HG03442 (cell line): ENCODE measurements at regions not wholly inside any gene's neighbourhood (a gene's known extent, or its start where the extent isn't known, plus 50 kb on each side); places are given as distances from the start of the nearest gene placed in this dataset.
A peak's percentile ranks its signal among the peaks of the same experiment; 100 is the strongest.
"Not testable (repeated sequence)": the region's sequence is repeated elsewhere in the genome, so short reads cannot be mapped to it uniquely, and the experiment has no call there.

ENCODE experiments used
- ATAC-seq: cut with Tn5 transposase; IDR thresholded peaks from one replicate; pipeline ENCODE4 v1.9.1; 2021; ENCODE audit warnings: mild to moderate bottlenecking, moderate library complexity; ENCODE audit not compliant: unreplicated experiment

DNA sequence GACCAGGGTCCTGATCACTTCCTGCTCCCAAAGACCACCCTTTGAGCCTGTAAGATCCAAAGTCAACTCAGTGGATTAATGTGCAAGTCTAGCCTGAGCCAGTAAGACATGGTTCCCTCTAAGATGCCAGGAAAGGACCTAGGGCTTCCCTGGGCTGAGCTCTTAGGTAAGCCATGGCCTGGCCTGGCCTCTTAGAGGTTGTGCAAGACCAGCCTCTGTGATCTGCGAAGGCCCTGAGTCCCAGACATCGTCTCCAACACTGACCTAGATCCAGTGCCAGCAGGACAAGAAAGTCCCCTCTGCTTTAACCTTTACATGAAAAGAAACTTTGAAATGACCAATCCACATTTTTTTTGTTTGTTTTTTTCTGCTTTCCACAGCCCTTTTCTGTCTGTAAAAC, 73.6 kb upstream of the CYP1B1 start:
- ATAC-seq, result no peak

DNA sequence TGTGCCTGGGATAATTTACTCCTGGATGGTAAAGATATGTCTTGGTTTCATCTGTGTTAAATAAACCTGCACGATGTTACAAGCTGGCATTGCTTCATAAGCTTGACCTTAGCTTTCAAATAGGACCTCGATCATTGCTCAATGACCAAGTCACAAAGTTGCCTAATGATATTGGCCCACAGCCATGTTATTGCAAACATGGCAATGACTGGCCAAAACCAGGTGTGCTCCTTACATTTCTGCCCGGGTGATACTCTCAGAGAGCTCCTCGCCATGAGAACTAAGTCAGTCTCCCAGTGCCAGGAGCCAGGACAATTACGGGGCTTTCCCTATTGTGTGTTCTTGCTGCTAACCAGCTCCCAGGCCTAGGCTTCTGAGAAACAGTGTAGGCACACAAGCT, 72.5 kb upstream of the CYP1B1 start:
- ATAC-seq, result no peak

DNA sequence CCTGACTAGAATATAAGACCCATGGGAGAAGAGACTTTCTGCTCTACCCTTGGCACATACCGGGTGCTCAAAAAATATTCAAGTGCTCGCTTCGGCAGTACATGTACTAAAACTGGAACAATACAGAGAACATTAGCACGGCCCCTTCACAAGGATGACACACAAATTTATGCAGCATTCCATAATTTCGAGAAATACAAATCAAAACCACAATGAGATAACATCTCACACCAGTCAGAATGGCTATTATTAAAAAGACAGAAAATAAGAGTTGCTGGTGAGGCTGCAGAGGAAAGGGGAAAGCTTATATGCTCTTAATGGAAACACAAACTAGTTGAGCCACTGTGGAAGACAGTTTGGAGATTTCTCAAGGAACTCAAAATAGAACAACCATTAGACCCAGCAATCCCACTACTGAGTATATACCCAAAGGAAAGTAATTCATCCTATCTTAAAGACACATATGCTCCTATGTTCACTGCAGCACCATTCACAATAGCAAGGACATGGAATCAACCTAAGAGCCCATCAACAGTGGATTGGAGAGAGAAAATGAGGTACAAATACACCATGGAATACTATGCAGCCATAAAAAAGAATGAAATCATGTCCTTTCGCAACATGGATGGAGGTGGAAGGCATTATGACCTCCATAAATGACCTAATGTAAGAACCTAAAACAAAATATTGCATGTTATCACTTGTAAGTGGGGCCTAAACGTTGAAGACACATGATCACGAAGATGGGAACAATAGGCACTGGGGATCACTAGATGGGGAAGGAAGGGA, 71.6 kb upstream of the CYP1B1 start:
- ATAC-seq, result peak; percentile 21

DNA sequence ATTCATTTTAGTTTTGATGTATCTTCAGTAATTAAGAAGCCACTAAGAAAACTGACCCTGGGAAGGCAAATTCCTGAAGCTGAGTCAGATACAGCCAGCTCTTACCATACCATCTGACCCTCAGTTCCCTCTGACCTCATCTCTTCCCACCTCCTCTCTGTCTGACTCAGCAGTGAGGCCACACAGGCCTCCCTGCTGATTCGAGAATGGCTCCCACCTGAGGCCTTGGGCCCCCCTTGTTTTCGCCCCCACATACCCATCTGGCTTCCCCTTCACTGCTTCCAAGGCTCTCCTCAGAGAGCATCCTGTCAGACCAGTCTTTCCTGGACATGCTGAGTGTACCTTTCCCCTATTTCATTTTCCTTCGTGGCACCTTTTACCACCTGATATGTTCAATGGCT, 71.0 kb upstream of the CYP1B1 start:
- peak; percentile 96 for ATAC-seq

DNA sequence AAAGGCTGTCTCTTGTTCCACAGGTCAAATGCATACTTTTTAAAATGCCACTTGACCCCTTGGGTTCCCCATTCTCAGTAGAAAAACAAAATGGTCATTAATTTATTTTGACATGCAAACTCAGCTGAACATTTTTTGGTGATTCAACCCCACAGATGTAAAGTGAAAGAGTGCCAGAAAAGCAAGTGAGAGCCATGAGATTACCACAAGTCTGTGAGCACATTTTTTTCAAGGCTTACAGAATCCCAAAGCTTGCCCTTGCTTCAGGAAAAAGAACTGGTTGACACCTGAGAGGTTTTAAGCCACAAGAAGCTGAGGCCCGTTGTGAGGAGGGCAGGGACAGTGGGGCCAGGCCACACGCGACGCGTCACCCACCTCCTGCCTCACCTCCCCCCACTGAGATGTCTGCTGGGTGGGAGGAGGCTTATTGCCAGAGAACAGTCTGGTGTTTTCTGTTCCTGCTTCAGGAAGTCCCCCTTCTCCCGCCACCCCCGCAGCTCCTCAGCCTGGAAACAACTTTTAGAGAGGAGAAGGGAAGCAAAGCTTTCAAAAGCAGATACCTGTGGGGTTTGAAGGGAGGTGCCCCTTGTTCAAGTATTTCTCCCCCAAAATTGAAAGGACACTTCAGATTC, 70.4 kb upstream of the CYP1B1 start:
- ATAC-seq, result peak; percentile 48

DNA sequence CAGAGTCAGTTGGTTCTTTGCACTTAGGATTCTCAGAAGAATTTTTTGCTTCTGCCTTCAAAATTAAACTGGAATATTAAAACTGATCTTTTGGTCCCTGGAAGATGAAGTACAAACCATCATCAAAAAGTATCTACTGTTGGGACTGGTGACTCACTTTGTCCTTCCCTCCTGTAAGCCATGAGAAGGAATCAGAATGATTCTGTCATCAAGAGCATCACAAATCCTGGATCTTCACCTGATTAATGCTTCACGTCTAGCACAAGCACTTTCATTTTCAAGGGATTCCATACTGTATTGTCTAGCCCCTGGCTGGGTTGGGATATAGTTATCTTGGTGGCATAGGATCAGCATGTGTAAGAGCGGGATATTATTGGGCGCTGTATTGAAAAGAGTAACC, 69.3 kb upstream of the CYP1B1 start:
- ATAC-seq, result no peak

DNA sequence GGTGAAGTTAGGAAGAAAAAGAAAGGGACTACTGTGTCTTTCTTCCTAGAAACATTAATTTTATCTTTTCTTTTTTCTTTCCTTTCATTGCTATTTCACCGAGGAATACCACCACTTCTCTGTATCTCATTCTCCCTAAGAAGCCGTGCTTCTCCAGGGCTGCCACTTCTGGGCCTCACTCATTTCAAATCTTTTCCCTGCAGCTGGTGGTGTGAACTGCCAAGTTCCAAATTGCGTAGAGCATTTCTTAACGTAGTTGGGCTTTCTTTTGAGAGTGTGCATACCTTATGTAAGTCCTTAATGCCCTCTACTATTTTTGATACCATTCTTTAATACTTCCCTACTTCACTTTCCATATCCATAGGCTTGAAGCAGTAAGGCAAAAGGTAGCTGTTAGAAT, 66.7 kb upstream of the CYP1B1 start:
- ATAC-seq, result no peak

DNA sequence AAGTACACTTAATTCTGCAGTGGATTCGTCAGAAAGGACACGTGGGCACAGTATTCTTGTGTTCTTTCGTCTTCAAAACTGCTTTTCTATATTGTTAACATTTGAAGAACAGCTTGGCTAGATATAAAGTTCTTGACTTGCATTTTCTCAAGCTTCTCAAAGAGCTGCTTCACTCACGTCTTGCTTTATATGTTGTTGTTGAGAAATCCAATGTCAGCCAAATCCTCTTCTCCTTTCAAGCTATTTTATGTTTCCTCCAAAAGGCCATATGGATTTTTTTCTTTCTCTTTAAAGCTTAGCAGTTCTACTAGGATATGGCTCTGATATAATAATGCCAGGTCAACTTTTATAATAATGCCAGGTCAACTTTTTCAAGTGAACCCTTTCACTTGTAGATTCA, 65.5 kb upstream of the CYP1B1 start:
- no peak for ATAC-seq

DNA sequence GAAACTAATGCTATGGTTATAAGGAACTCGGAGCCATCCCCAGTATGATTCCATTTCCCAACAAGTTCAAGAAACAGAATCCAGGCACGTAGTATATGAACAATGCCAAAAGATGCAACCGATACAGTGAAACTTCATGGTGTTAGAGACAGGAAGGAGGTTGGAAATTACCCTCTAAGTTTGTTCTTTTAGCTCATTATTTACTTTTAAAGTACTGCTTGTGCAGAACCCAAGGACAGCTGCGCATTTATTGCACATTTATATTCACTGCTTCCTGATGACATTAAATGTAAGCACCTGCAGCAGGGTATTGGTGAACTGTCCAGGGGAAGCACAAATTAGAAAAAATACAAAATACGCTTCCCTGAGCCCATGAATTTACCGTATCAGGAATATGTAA, 63.0 kb upstream of the CYP1B1 start:
- ATAC-seq, result no peak

DNA sequence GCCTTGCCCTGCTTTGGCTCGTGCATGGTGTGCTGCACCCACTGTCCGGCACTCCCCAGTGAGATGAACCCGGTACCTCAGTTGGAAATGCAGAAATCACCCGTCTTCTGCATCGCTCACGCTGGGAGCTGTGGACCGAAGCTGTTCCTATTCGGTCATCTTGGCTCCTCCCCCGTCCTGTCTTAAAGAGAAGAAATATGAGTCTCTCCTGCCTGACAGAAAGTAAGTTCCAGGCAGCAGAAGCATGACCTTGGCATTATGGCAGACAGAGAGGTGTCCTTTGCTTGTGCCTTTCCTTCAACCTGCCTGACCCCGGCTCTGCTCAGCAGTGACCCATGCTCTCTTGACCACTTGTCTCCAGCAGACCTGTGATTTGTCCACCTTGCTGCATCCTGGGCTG, 62.5 kb upstream of the CYP1B1 start:
- ATAC-seq, result no peak

DNA sequence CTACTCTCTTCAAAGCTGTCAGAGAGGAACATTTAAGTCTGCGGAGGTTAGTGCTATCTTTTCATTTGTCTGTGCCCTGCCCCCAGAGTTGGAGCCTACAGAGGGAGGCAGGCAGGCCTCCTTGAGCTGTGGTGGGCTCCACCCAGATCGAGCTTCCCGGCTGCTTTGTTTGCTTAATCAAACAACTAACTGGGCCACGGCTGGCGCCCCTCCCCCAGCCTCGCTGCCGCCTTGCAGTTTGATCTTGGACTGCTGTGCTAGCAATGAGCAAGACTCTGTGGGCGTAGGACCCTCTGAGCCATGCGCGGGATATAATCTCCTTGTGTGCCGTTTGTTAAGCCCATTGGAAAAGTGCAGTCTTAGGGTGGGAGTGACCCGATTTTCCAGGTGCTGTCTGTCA, 62.0 kb upstream of the CYP1B1 start:
- not testable (repeated sequence) for ATAC-seq

DNA sequence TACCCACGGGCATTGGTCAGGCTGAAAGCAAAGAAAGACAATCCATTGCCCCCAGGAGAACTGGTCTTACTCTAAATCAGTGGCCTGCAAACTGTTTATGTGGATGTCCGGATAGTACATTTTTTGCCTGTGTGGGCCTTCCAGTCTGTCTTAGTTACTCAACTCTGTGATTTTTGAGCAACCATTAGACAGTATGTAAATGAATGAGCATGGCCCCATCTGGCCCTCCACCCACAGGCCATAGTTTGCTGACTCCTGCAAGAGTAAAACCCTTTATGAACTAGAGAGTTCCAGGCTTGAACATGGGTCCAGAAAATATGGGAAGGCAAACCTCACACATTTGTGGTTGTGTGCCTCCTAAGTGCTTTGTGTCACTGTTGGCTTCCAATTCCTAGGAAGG, 55.7 kb upstream of the CYP1B1 start:
- ATAC-seq, result no peak

DNA sequence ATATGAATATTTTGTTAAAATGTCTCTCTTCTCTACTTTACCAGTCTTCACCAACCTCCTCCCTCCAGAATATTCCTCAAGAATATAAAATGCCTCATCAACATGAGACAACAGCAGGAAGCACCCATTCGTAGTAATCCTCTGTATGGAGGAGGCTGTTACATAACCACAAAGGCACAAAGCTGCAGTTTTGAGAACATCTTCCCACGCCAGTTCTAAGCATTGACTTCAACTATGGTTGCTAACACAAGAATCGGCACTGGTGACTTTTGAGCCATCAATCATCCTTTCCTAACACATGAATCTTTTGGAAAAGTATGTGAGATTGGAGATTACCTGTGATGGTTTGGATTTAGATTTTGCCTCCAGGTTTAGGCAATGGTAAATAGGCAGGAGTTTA, 54.9 kb upstream of the CYP1B1 start:
- no peak for ATAC-seq

DNA sequence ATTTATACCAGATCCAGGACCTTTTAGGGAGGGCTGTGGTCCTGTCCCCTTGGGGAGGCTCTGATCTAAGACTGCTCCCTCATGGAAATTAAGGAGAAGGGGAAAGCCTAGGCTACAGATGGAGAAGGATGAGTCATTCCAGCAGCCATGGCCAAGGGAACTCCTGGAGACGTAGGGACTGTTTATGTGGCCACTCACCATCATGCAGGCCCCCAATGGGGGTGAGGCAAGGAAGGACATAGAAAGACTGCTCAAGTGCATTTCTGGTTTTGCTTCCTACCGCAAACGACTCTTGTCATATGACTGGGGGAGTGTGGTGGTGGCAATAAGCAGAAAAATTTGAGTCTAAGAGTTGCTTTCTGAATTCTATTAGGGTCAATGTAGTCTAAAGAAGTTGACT, 54.0 kb upstream of the CYP1B1 start:
- ATAC-seq, result no peak

DNA sequence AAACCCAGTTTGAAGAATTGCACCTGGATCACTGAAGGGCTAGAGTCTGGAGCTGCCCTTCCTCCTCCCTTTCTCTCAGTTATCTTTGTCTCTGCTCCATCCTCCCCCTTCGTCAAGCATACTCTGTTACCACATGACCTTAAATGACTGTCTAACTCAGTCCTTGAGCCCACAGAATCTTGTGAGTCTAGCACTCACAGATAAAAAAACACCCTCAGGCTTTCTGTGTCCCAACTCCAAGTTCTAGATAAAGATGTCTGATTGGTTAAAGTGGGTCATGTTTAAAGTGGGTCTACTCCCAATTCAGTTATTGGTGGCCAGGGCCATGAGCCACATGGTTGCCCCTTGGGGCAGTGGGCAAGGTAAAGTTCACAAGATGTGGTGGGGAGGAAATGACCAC, 53.5 kb upstream of the CYP1B1 start:
- no peak for ATAC-seq

DNA sequence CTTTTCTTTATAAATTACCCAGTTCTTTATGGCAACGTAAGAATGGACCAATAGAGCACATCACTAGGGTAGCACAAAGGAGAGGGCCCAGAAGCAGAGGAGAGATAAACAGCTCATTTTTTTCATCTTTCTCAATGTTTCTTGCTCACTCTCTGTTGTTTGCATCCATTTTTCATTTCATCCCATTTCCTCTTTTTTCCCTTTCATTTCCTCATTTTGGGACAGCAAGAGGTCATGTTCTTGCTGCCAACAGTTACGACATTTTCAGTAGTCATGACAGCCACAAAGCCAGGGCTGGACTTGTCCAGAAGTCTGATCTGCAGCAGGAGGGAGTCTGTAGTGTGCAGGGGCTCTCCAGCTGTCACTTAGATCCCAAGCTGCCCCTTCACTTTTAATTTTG, 52.7 kb upstream of the CYP1B1 start:
- ATAC-seq, result no peak

DNA sequence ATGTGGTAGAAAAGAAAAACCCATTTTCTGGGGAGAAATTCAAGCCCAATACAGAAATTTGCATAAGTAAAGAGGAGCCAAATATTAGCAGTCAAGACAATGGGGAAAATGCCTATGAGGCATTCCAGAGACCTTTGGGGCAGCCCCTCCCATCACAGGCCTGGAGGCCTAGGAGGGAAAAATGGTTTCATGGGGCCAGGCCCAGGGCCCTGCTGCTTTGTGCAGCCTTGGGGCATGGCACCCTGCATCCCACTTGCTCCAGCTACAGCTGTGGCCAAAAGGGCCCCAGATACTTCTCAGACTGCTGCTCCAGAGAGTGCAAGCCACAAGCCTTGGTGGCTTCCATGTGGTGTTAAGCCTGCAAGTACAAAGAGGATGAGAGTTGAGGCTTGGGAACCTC, 51.3 kb upstream of the CYP1B1 start:
- ATAC-seq, result no peak

DNA sequence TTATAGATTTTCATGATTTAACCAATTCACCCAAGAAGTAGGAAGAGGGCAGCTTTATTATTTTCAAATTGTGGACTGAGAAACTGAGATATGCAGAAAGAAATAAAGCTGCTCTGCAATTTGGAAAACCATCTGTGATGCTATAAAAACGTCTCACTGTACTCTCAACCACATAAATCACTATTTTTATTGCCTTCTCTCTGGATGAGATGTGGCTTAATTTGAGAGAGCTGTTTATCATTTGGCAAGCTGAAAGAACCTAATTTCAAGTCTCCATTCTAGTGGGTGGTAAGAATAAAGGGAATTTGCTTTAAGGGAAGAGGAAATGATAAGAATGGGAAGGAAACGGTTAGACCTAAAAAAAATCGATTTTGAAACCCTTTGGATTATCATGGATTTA, 49.9 kb upstream of the CYP1B1 start:
- ATAC-seq, result no peak
